GM21528 (cell line): ENCODE measurements at regions not wholly inside any gene's neighbourhood (a gene's known extent, or its start where the extent isn't known, plus 50 kb on each side); places are given as distances from the start of the nearest gene placed in this dataset.
A peak's percentile ranks its signal among the peaks of the same experiment; 100 is the strongest.
"Not testable (repeated sequence)": the region's sequence is repeated elsewhere in the genome, so short reads cannot be mapped to it uniquely, and the experiment has no call there.

Experiments
- ATAC-seq: cut with Tn5 transposase; IDR thresholded peaks from one replicate; pipeline ENCODE4 v1.9.1; 2021; ENCODE audit warnings: mild to moderate bottlenecking, moderate library complexity; ENCODE audit not compliant: unreplicated experiment, low FRiP score

- ATAC-seq = no peak
These were observed 280.5 kb downstream of the TLL1 start for GRCh38 chr4:166153548-166153947.

DNA sequence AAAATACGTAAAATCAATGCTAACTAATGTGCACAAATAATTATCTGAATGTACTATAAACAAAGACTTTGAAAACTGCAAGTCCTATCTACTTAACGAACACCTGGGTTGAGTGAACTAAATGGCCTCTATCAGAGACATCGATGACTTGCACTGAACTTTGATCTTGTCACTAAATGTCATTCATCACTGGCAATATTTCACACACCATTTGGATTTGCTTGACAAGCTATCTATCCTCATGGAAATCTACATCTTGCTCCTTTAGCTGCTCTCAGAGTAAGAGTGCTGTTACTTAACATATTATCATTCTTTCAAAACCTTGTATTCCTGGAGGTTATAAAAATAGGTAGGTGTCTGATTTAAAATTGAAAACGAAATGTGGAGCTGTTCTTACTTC is 289.3 kb downstream of the TLL1 start:
- no peak for ATAC-seq

GRCh38 chr4:166165829-166166420 is 292.9 kb downstream of the TLL1 start:
- ATAC-seq = peak; percentile 99

GRCh38 chr4:166169111-166169510 is 296.1 kb downstream of the TLL1 start:
- ATAC-seq = no peak

- no peak for ATAC-seq
These were observed 299.6 kb downstream of the TLL1 start for GRCh38 chr4:166172619-166173018.

DNA sequence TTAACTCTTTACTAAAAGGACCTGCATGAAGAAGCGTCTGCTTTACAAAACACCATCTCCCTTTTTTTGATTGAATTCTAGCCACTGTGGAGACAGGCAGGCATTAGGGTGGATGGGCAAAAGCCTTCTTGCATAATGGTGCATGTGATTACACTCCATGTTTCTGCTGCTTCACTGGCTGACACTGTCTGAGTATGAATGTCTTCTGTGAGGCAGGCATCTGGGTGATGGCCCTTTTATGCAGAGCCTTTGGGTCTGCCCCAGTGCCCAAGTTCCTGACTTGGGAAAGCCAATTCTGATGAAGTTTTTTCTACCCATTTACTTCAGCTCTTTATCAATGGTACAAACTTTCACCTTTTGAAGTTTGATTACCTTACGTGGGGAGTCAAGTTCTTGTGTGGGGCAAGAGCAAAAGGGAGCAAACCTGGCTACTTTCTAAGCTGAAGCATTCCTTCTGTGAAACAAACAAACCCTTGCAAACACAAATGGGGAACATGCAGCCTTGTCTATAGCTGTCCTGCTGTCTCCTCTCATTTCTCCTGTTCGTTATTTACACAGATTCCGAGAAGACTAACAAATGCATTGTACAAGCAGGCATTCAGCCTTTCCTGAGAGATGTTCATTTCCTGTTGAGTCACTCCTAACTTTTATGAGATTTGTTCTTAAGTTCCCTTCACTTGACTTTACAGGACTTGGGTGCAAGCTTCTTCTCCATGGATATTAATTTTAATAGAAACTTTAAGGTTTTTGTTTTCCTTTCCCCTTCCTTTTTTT is 301.9 kb downstream of the TLL1 start:
- no peak for ATAC-seq

- ATAC-seq = no peak
These were observed 309.1 kb downstream of the TLL1 start for GRCh38 chr4:166182145-166182544.

DNA sequence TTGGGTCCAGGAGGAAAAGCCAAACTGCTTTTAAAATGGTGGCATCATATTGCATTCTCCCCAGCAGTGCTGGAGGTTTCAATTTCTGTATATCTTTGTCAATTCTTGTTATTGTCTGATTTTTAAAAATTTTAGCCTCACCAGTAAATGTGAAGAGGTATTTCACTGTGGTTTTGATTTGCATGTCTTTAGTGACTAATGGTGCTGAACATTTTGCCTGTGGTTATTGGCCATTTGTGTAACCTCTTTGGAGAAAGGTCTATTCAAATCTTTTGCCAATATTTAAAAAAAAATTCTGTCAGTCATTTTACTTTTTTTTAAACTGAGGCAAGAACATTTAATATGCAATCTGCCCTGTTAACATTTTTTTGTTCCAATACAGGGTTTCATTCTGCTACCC is 322.1 kb downstream of the TLL1 start:
- no peak for ATAC-seq

GRCh38 chr4:166197166-166197565 is 324.1 kb downstream of the TLL1 start:
- no peak for ATAC-seq

- no peak for ATAC-seq
These were observed 325.0 kb downstream of the TLL1 start for GRCh38 chr4:166198041-166198440.

DNA sequence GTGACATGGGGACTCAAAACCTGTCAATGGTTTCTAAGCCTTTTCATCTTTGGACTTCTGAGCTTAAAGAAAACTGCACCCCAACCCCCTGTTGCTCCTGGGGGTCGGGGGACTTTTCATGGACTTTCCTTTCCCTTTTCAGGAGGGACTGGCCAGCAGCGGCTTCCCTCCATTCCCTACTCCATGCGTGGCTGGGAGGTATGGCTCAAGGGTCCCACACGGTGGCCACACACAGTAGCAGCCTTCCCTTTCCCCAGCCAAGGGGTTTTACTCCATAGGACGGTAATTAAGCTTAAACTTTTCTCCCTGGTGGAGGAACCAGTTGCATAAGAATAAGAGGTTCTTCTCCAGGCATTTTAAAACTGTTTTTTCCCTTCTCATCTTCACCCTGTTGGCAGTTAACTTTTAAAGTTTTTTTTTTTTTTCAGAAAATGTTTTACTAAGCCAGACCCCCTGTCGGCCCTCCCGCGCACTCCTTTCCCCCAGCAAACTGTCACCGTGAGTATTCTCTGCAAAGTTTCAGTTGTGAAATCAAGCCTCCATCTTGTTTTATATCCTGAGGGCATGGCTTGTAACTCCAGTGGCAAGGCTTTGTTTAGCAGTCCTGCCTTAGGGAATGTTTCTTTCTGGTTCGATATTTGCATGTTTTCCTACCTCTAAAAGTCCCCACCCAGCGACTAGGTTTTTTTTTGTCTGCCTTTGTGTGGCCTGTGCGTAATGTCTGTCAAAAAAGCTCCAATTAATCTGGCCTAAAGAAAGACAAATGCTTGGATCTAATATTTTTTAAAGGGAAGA is 325.7 kb downstream of the TLL1 start:
- ATAC-seq = no peak

GRCh38 chr4:166202991-166203390 is 330.0 kb downstream of the TLL1 start:
- ATAC-seq = no peak

GRCh38 chr4:166212326-166212725 is 339.3 kb downstream of the TLL1 start:
- ATAC-seq = not testable (repeated sequence)

DNA sequence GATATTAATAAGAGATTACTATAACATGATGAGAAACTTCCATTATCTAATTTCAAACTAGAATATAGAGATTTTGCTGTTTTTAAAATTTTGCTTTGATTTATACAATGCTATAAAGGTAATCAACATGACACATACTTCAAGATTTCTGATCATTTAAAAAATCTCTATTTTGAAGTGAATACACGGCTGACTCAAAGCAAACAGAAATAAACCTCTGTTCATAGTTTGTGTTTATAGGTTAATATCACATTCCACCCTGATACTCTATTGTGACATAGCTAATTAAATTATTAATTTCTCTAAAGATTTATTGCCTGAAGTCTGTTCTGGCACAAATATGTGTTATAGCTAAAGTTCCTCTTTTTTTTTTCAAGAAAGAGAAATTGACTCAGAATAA is 349.2 kb downstream of the TLL1 start:
- no peak for ATAC-seq

- ATAC-seq = no peak
These were observed 355.1 kb downstream of the TLL1 start for GRCh38 chr4:166228112-166228511.

DNA sequence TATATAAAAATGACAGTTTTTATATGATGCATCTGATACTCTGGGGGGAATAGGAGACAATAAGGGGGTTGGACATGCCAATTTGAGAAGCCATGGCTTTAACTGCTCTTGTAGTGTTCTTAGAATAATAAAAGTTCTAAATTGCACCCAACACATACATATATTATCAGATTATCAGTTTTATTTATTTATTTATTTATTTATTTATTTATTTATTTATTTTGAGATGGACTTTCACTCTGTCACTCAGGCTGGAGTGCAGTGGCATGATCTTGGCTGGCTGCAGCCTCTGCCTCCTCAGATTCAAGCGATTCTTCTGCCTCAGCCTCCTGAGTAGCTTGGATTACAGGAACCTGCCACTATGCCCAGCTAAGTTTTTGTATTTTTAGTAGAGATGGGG is 356.8 kb downstream of the TLL1 start:
- no peak for ATAC-seq

DNA sequence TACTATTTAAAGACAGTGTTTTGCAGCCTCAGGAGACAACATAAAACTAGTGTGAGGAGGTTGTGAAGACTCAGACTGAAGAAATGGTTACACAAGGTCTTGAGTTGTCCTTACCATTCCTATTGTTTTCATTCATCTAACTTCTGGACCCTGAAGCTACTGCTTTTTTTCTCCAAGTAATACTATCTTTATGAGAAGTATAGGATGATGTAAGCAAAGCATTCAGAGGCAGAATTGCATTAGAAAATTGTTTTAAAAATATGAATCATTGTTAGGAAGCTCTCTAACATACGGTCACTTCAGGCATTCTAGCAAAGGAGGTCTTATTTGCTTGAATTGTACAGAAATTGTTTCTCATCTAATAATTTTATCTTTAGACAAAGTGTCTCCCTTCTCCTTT is 357.8 kb downstream of the TLL1 start:
- ATAC-seq = no peak

- no peak for ATAC-seq
These were observed 366.3 kb downstream of the TLL1 start for GRCh38 chr4:166239354-166239753.

GRCh38 chr4:166252487-166253402 is 379.7 kb downstream of the TLL1 start:
- ATAC-seq = no peak

- ATAC-seq = no peak
These were observed 384.2 kb downstream of the TLL1 start for GRCh38 chr4:166257276-166257675.
